Smooth muscle cell (in vitro differentiated cells): ENCODE measurements at regions not wholly inside any gene's neighbourhood (a gene's known extent, or its start where the extent isn't known, plus 50 kb on each side); places are given as distances from the start of the nearest gene placed in this dataset.
A peak's percentile ranks its signal among the peaks of the same experiment; 100 is the strongest.

Experiments
- DNase-seq: peaks from one replicate; lab custom pipeline; 2025; ENCODE audit not compliant: unreplicated experiment; lab: John Stamatoyannopoulos, UW
- H2AFZ ChIP-seq: fragments of 200-600 bp; sonication (generic); 2 replicates; pipeline ENCODE4 v1.6.0; 2016; ENCODE audit warnings: antibody characterized with exemption, low read depth, mild to moderate bottlenecking
- H3F3A ChIP-seq: fragments of 200-600 bp; sonication (generic); 2 replicates; pipeline ENCODE4 v1.6.0; 2017; ENCODE audit warnings: antibody characterized with exemption, low read depth
- H3K27ac ChIP-seq: fragments of 200-600 bp; sonication (generic); 2 replicates; pipeline ENCODE4 v1.5.1; 2016; ENCODE audit warnings: low read depth, mild to moderate bottlenecking
- H3K27me3 ChIP-seq: fragments of 200-600 bp; sonication (generic); 2 replicates; pipeline ENCODE4 v1.6.1; 2016; ENCODE audit warnings: low read depth, mild to moderate bottlenecking
- H3K36me3 ChIP-seq: fragments of 200-600 bp; sonication (generic); 2 replicates; pipeline ENCODE4 v1.5.1; 2016; ENCODE audit warnings: low read depth
- H3K4me1 ChIP-seq: fragments of 200-600 bp; sonication (generic); 2 replicates; pipeline ENCODE4 v1.5.1; 2016; ENCODE audit warnings: low read depth
- H3K4me2 ChIP-seq: fragments of 200-600 bp; sonication (generic); 2 replicates; pipeline ENCODE4 v1.6.0; 2016; ENCODE audit warnings: mild to moderate bottlenecking
- H3K4me3 ChIP-seq: fragments of 200-600 bp; sonication (generic); 2 replicates; pipeline ENCODE4 v1.5.1; 2016; ENCODE audit warnings: mild to moderate bottlenecking
- H3K79me2 ChIP-seq: fragments of 200-600 bp; sonication (generic); 2 replicates; pipeline ENCODE4 v1.6.0; 2016; ENCODE audit warnings: low read depth, mild to moderate bottlenecking
- H3K9ac ChIP-seq: fragments of 200-600 bp; sonication (generic); 2 replicates; pipeline ENCODE4 v1.6.0; 2016; ENCODE audit warnings: low read depth
- H3K9me3 ChIP-seq: fragments of 200-600 bp; sonication (generic); replicated peaks from 2 replicates; pipeline ENCODE4 v1.5.1; 2016; ENCODE audit warnings: low read depth
- H4K20me1 ChIP-seq: fragments of 200-600 bp; sonication (generic); 2 replicates; pipeline ENCODE4 v1.6.0; 2016; ENCODE audit warnings: low read depth
- WGBS: methylation state at CpG from one replicate; pipeline ENCODE4 v1.1.7; 2016; ENCODE audit warnings: low lambda C conversion rate; 5-methylcytosine and 5-hydroxymethylcytosine counted together
- TF ChIP-seq, protein P1 (sequence below): fragments of 200-600 bp; sonication (generic); IDR thresholded peaks from 2 replicates; pipeline ENCODE4 v1.5.1; 2017; ENCODE audit warnings: borderline replicate concordance, mild to moderate bottlenecking, antibody characterized with exemption; ENCODE audit not compliant: insufficient read depth, poor library complexity, severe bottlenecking

DNA sequence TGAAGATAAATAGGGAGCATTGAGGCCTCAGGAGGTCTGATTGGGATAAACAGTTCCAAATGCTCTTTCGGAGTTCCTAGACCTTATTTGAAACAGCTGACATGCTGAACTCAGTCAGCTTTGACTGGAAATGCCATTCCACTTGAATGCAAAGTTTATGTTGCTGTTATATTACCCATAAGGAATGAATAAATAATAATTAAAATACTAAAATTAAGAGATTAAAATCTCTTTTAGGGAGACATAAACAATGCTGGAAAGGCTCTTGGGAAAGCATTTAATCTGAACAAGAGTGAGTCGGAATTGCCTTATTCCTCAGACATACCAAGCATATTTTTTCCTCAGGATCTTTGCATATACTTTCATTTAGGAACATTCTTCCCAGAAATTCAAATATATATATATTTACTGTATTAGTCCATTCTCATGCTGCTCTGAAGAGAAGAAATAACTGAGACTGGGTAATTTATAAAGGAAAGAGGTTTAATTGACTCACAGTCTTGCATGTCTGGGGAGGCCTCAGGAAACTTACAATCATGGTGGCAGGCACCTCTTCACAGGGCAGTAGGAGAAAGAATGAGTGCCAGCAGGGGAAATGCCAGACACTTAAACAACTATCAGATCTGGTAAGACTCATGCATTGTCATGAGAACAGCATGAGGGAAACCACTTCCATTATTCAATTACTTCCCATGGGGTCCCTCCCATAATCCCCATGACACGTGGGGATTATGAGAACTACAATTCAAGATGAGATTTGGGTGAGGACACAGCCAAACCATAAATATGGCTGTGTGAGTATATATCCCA is 318.2 kb upstream of the PLXNA2 start:
- H3K9ac ChIP-seq = no peak overlapping the region
- no peak overlapping the region for H2AFZ ChIP-seq
- H3F3A ChIP-seq = peaks cover 3% of the 10 kb centered on the region
- H3K4me3 ChIP-seq = no peak overlapping the region
- no peaks in the 10 kb centered on the region for H3K4me1 ChIP-seq
- 55% methylated on average over 3 of the region's 3 CpGs for WGBS
- H3K79me2 ChIP-seq = no peaks in the 10 kb centered on the region
- no peaks in the 10 kb centered on the region for H3K9me3 ChIP-seq
- TF ChIP-seq, protein P1, sequence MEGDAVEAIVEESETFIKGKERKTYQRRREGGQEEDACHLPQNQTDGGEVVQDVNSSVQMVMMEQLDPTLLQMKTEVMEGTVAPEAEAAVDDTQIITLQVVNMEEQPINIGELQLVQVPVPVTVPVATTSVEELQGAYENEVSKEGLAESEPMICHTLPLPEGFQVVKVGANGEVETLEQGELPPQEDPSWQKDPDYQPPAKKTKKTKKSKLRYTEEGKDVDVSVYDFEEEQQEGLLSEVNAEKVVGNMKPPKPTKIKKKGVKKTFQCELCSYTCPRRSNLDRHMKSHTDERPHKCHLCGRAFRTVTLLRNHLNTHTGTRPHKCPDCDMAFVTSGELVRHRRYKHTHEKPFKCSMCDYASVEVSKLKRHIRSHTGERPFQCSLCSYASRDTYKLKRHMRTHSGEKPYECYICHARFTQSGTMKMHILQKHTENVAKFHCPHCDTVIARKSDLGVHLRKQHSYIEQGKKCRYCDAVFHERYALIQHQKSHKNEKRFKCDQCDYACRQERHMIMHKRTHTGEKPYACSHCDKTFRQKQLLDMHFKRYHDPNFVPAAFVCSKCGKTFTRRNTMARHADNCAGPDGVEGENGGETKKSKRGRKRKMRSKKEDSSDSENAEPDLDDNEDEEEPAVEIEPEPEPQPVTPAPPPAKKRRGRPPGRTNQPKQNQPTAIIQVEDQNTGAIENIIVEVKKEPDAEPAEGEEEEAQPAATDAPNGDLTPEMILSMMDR = no peak
- H3K27ac ChIP-seq = no peak overlapping the region
- H3K4me2 ChIP-seq = no peak overlapping the region
- DNase-seq = no peak
- H3K36me3 ChIP-seq = no peaks in the 10 kb centered on the region
- H4K20me1 ChIP-seq = no peaks in the 10 kb centered on the region
- H3K27me3 ChIP-seq = no peaks in the 10 kb centered on the region

DNA sequence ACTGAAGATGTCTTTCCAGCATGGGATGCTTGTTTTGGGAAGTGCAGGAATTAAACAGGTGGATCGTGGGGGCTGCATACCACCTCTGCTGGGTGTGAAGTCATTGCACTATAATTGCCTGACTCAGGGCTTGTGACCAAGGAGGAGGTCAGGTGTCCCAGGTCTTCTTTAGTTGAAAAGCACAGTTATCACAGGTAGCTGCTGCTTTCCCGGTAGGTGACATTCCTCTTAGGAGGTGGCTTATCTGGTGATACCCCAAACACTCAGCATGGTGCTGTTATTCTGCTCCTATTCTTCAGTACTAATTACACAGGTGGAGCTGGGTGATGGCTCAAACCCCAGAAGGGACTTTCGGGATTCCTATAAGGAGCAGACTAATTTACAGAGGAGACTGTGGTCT is 320.3 kb upstream of the PLXNA2 start:
- Histone ChIP-seq H3K27ac (no peak overlapping the region), H3K9me3 (no peaks in the 10 kb centered on the region), H3K4me1 (no peaks in the 10 kb centered on the region), H3K36me3 (no peaks in the 10 kb centered on the region), H3K4me3 (no peak overlapping the region), H3F3A (peaks cover 7% of the 10 kb centered on the region), H4K20me1 (no peaks in the 10 kb centered on the region), H3K79me2 (no peaks in the 10 kb centered on the region), H3K4me2 (no peak overlapping the region), H2AFZ (no peak overlapping the region), H3K9ac (no peak overlapping the region), H3K27me3 (no peaks in the 10 kb centered on the region)
- WGBS = 93% methylated on average over 3 of the region's 3 CpGs
- no peak for DNase-seq
- TF ChIP-seq, protein P1 = no peak

DNA sequence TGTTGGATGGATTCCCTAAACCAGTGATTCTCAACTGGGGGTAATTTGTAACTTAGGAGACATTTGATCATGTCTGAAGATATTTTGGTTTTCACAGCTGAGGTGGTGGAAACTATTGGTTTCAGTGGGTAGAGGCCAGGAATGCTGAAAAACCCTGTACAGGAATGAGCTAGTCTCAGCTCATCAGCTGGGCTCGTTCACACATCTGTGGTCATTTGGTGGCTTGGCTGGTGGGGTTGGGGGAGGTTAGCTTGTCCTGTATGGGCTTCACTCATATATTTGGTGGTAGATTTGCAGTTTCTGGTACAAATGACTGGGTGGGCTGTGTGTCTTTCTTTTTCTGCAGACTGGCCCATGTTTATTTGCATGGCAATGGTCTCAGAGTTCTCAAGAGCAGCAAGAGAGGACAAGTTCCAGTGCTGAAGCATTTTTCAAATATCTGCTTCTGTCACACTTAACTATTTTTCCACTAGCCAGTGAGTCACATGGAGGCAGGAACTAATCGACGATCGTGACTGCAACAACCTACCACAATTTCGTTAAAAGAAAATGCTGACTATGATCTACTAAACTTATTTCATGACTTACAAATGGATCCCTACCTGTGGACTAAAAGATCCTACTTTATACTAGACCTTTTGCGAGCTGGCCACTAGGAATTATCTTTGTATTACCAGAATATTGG is 321.7 kb upstream of the PLXNA2 start:
- no peak overlapping the region for H2AFZ ChIP-seq
- H3F3A ChIP-seq = peaks cover 7% of the 10 kb centered on the region
- DNase-seq = no peak
- no peaks in the 10 kb centered on the region for H3K27me3 ChIP-seq
- TF ChIP-seq, protein P1 = no peak
- peak overlapping the region; percentile 35 for H3K27ac ChIP-seq
- WGBS = 59% methylated on average over 6 of the region's 6 CpGs
- no peaks in the 10 kb centered on the region for H3K79me2 ChIP-seq
- no peaks in the 10 kb centered on the region for H3K9me3 ChIP-seq
- no peak overlapping the region for H3K4me3 ChIP-seq
- no peaks in the 10 kb centered on the region for H3K4me1 ChIP-seq
- no peaks in the 10 kb centered on the region for H4K20me1 ChIP-seq
- H3K9ac ChIP-seq = no peak overlapping the region
- no peaks in the 10 kb centered on the region for H3K36me3 ChIP-seq
- no peak overlapping the region for H3K4me2 ChIP-seq
